Mesothelial cell of epicardium (in vitro differentiated cells): ENCODE measurements at regions not wholly inside any gene's neighbourhood (a gene's known extent, or its start where the extent isn't known, plus 50 kb on each side); places are given as distances from the start of the nearest gene placed in this dataset.
"Not testable (repeated sequence)": the region's sequence is repeated elsewhere in the genome, so short reads cannot be mapped to it uniquely, and the experiment has no call there.

Source experiments
- DNase-seq, 2 experiments: peaks; one replicate each; pipeline ENCODE4 v3.0.0; 2021; ENCODE audit warnings: low spot score in 2 of 2; ENCODE audit not compliant: unreplicated experiment in 2 of 2
- H3K27ac Mint-ChIP-seq: 2 replicates; pipeline ENCODE4 v1.8.0; 2021; ENCODE audit warnings: mixed read lengths
- H3K27me3 Mint-ChIP-seq: 2 replicates; pipeline ENCODE4 v1.8.0; 2021; ENCODE audit warnings: low read depth, mixed read lengths
- H3K36me3 Mint-ChIP-seq: 2 replicates; pipeline ENCODE4 v1.8.0; 2021; ENCODE audit warnings: mixed read lengths
- H3K4me1 Mint-ChIP-seq: 2 replicates; pipeline ENCODE4 v1.8.0; 2021; ENCODE audit warnings: mixed read lengths
- H3K4me3 Mint-ChIP-seq: 2 replicates; pipeline ENCODE4 v1.8.0; 2021; ENCODE audit warnings: mild to moderate bottlenecking, moderate library complexity, mixed read lengths
- H3K9me3 Mint-ChIP-seq: 2 replicates; pipeline ENCODE4 v1.8.0; 2021; ENCODE audit warnings: mixed read lengths
- TF ChIP-seq, protein P1 (sequence below): fragments of 200-600 bp; sonication (generic); IDR thresholded peaks from one replicate; pipeline ENCODE4 v1.5.0; 2021; ENCODE audit warnings: antibody characterized with exemption; ENCODE audit not compliant: unreplicated experiment

DNA sequence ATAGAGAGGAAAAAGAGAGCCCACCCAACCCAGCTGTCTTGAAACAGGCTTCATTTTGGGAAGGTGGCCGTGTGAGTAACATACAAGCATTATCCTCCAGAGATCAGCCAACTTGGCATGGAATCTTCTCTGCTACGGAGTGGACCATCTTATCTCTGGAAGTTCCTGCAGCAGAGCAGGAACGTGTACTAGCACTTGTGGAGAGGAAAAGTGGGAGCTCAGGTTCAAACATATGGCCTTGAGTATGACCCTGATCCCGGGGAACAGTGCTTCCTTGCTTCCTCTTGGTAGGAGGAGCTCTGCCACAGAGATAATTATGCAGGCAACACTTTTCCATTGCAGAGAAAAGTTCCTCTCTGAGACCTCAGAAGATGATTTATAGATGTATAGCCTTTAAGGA, 490.4 kb upstream of the ACO1 start:
- TF ChIP-seq, protein P1, sequence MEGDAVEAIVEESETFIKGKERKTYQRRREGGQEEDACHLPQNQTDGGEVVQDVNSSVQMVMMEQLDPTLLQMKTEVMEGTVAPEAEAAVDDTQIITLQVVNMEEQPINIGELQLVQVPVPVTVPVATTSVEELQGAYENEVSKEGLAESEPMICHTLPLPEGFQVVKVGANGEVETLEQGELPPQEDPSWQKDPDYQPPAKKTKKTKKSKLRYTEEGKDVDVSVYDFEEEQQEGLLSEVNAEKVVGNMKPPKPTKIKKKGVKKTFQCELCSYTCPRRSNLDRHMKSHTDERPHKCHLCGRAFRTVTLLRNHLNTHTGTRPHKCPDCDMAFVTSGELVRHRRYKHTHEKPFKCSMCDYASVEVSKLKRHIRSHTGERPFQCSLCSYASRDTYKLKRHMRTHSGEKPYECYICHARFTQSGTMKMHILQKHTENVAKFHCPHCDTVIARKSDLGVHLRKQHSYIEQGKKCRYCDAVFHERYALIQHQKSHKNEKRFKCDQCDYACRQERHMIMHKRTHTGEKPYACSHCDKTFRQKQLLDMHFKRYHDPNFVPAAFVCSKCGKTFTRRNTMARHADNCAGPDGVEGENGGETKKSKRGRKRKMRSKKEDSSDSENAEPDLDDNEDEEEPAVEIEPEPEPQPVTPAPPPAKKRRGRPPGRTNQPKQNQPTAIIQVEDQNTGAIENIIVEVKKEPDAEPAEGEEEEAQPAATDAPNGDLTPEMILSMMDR = no peak
- DNase-seq = no peak
- Mint-ChIP-seq H3K9me3 (peaks cover 7% of the 10 kb centered on the region), H3K36me3 (no peaks in the 10 kb centered on the region), H3K4me3 (no peak overlapping the region), H3K27ac (no peak overlapping the region), H3K27me3 (no peaks in the 10 kb centered on the region), H3K4me1 (no peaks in the 10 kb centered on the region)

DNA sequence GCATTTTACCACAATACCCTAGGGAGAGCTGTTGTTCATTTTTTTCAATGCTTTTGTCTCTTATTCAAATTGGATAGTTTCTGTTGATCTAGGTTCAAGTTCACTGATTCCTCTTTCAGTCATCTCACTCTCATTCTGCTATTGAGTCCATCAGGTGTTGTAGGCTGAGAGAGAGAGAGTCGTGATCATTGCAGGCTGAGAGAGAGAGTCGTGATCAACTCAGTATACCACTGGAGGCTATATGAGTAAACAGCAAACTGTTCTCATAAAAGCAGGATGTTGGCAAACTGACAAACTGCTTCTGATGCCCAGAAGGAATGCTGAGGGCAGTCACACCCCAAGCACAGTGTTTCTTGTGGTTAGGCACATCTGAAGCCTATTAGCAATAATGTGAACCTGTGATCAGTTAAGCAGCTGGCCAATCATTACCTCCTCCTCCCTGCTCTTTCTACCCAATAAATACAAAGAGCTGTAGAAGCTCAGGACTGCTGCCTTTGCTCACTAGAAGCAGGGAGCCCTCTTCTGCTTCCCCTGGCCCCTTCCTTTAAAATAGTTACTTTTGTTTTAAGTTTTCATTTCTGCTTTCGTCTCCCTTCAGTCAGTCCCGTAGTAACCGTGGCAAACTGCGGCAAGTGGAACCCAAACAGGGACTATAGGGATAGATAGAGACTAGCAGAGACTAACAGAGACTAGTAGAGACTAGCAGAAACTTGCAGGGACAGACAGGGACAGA, 476.1 kb upstream of the ACO1 start:
- Mint-ChIP-seq H3K9me3 (peaks cover 13% of the 10 kb centered on the region), H3K27ac (no peak overlapping the region), H3K4me1 (peaks cover 2% of the 10 kb centered on the region), H3K27me3 (no peaks in the 10 kb centered on the region), H3K4me3 (no peak overlapping the region), H3K36me3 (no peaks in the 10 kb centered on the region)
- DNase-seq = no peak
- TF ChIP-seq, protein P1 = no peak

DNA sequence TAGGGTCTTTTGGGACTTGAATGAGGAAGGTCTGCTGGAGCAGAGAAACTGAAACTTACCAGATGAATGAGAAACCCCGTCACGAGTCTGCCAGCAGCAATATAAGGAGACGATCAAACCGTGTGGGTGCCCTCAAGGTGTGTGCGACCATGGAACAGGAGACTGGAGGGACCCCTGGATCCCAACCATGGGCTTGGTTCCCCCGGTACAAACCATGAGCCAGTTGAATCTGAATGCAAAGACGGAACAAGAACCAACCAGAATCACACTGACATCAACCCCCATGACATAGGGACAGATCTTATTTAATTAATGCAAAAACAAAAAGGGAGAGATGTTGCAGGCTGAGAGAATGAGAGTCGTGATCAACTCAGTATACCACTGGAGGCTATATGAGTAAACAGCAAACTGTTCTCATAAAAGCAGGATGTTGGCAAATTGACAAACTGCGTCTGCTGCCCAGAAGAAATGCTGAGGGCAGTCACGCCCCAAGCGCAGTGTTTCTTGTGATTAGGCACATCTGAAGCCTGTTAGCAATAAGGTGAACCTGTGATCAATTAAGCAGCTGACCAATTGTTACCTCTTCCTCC, 475.5 kb upstream of the ACO1 start:
- H3K27me3 Mint-ChIP-seq = no peaks in the 10 kb centered on the region
- peak overlapping the region; percentile 3 for H3K27ac Mint-ChIP-seq
- no peak for DNase-seq
- peaks cover 7% of the 10 kb centered on the region for H3K9me3 Mint-ChIP-seq
- TF ChIP-seq, protein P1 = no peak
- H3K36me3 Mint-ChIP-seq = no peaks in the 10 kb centered on the region
- H3K4me3 Mint-ChIP-seq = no peak overlapping the region
- peaks cover 2% of the 10 kb centered on the region for H3K4me1 Mint-ChIP-seq

DNA sequence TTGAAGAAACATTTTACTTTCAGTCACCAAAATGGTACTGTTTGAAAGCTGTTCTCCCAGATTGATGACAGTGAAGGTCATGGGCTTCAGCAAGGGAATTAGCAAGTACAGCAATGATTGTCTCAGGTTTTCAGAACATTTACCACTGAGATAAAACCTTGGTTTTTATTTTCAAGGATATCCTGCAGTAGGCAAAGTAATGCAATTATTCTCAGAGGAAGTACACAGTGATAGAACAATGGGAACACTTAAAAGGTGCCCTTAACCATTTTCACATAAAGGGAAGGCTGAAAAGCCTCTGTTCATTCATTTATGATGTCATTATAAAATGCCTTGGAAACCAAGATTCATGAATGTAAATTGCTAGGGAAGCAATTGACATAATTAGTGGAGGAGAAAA, 471.8 kb upstream of the ACO1 start:
- H3K4me3 Mint-ChIP-seq = no peak overlapping the region
- H3K27ac Mint-ChIP-seq = no peak overlapping the region
- peaks cover 2% of the 10 kb centered on the region for H3K4me1 Mint-ChIP-seq
- no peaks in the 10 kb centered on the region for H3K27me3 Mint-ChIP-seq
- no peaks in the 10 kb centered on the region for H3K36me3 Mint-ChIP-seq
- TF ChIP-seq, protein P1 = no peak
- DNase-seq = no peak
- H3K9me3 Mint-ChIP-seq = no peaks in the 10 kb centered on the region

DNA sequence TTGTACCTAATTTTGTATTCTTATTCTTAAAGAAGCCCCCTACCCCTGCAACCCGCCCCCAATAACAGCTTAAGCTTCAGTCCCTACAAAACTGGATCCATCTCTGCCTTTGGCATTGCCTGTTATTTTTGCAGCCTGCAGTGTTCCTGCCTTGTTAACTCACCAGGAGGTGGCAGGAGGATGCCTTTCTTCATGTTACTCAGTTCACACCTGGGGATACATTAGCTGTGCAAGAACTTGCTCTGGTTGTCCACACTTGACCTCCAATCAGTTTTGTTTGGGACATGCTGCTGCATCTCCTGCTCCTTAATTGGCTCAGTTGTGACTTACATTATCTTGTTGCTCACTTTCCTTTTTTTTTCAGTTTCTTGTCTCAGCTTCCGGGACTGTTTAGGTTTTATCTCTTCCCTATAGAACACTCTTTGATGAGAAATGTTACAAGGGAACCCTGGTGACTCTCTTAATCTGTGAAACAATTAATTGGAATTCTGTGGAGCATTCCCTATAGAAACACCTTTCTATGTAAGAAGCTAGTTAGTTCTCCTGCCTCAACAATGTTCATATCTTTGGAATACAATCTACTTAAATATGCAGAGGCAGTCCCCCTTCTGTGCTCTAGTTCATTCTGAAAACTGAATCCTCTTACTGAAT, 467.7 kb upstream of the ACO1 start:
- TF ChIP-seq, protein P1 = no peak
- H3K36me3 Mint-ChIP-seq = no peaks in the 10 kb centered on the region
- no peaks in the 10 kb centered on the region for H3K4me1 Mint-ChIP-seq
- H3K4me3 Mint-ChIP-seq = no peak overlapping the region
- H3K27me3 Mint-ChIP-seq = no peaks in the 10 kb centered on the region
- H3K9me3 Mint-ChIP-seq = peaks cover 4% of the 10 kb centered on the region
- DNase-seq = no peak
- no peak overlapping the region for H3K27ac Mint-ChIP-seq

DNA sequence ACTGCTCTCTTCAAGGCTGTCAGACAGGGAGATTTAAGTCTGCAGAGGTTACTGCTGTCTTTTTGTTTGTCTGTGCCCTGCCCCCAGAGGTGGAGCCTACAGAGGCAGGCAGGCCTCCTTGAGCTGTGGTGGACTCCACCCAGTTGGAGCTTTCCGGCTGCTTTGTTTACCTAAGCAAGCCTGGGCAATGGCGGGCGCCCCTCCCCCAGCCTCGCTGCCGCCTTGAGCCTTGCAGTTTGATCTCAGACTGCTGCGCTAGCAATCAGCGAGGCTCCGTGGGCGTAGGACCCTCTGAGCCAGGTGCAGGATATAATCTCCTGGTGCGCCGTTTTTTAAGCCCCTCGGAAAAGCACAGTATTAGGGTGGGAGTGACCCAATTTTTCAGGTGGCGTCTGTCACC, 446.7 kb upstream of the ACO1 start:
- not testable (repeated sequence) for H3K27ac Mint-ChIP-seq, H3K27me3 Mint-ChIP-seq, H3K36me3 Mint-ChIP-seq, DNase-seq, H3K4me1 Mint-ChIP-seq, H3K4me3 Mint-ChIP-seq
- peaks cover 43% of the 10 kb centered on the region for H3K9me3 Mint-ChIP-seq
